ENCODE measurements at regions not wholly inside any gene's neighbourhood (a gene's known extent, or its start where the extent isn't known, plus 50 kb on each side); places are given as distances from the start of the nearest gene placed in this dataset.

DNA sequence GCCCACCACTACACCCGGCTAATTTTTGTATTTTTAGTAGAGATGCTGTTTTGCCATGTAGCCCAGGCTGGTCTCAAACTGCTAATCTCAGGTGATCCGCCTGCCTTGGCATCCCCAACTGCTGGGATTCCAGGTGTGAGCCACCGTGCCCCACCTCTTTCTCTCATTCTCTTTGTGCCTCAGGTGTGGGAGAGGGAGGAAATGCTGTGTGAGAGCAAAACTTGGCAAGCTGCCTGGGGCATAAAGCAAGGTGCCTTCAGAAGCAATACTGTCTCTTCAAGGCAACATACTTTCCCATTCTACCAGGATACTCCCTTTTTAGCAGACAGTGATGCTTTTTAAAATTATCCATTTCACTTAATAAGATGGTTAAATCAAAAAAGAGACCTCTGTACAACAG, 53.2 kb upstream of the RFC3 start:
- TF ChIP-seq, protein P1, sequence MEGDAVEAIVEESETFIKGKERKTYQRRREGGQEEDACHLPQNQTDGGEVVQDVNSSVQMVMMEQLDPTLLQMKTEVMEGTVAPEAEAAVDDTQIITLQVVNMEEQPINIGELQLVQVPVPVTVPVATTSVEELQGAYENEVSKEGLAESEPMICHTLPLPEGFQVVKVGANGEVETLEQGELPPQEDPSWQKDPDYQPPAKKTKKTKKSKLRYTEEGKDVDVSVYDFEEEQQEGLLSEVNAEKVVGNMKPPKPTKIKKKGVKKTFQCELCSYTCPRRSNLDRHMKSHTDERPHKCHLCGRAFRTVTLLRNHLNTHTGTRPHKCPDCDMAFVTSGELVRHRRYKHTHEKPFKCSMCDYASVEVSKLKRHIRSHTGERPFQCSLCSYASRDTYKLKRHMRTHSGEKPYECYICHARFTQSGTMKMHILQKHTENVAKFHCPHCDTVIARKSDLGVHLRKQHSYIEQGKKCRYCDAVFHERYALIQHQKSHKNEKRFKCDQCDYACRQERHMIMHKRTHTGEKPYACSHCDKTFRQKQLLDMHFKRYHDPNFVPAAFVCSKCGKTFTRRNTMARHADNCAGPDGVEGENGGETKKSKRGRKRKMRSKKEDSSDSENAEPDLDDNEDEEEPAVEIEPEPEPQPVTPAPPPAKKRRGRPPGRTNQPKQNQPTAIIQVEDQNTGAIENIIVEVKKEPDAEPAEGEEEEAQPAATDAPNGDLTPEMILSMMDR (IDR thresholded peaks at IDR 0.05; ENCODE audit: borderline replicate concordance, control extremely low read depth, extremely low read depth, insufficient read depth, missing control alignments): no peak
- in situ Hi-C loops (cut with MboI; ENCODE audit: low sequenced_read_pairs, unreplicated experiment): no loop called here
- DNase-seq (ENCODE audit: low spot score): no peak

DNA sequence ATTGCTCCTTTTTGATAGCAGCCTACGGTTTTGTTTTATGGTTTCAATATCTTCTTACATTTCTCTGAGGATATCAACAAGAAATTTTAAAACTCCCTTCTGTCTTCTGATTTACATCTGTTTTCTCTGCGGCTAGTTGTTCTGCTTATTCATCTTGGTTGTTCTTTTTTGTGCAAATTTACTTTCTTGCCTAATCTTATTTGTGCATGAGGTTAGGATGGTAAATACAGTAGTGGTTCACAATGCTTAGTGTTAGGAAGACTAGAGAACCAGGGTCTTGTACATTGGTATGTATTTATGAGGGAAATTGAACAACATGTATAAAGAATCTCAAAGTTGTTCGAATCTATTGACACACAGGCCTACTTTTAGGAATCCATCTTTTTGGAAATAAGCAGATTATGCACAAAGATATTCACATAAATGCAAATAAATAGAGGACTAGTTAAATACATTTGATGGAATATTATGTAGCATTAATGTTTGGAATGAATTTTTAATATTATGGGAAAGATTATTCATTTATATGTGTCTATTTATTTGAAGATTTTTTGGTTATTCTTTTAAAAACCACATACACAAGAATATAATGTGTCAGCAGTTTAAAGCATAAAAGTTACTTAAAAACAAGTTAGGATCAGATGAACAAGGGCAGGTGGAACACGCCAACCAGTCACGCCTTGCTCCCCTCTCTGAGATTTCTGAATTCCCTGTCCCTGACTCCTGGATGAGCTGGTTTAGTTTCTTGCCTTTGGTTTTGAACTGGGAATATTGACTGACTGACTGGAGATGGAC, 51.4 kb upstream of the RFC3 start:
- in situ Hi-C loops (cut with MboI; ENCODE audit: low sequenced_read_pairs, unreplicated experiment): no loop called here

DNA sequence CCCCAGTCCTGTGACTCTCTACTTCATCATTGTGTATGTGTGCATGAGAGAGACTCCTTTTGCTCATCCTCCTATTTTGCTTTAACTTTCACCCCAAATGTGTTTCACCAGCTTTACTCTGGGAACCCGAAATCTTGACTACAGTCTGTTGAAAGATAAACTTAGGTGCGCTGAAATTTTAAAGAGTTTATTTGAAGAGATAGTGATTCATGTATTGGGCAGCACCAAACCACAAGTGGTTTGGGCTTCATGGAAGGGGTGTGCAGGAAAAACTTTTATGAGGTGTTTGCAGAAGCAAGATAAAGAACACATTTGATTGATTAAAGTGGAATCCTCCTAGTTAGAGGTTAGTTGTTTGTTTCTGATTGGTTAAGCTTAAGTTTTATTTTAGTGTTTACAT, 50.8 kb upstream of the RFC3 start:
- DNase-seq (ENCODE audit: low spot score): no peak
- TF ChIP-seq, protein P1 (IDR thresholded peaks at IDR 0.05; ENCODE audit: borderline replicate concordance, control extremely low read depth, extremely low read depth, insufficient read depth, missing control alignments): no peak
- in situ Hi-C loops (cut with MboI; ENCODE audit: low sequenced_read_pairs, unreplicated experiment): no loop called here

More for the DNA sequence above, 51.4 kb upstream of the RFC3 start:
- TF ChIP-seq, protein P1 (IDR thresholded peaks at IDR 0.05; ENCODE audit: borderline replicate concordance, control extremely low read depth, extremely low read depth, insufficient read depth, missing control alignments): no peak
- no peak for DNase-seq (ENCODE audit: low spot score)

Measured in GM13976 (cell line).